Pancreas (tissue), 10 donors: ENCODE measurements at regions not wholly inside any gene's neighbourhood (a gene's known extent, or its start where the extent isn't known, plus 50 kb on each side); places are given as distances from the start of the nearest gene placed in this dataset.

ENCODE experiments used
- ATAC-seq, 4 donors: fragments of 200-7000 bp; cut with Tn5 transposase; one replicate each; pipeline versions ENCODE4 v1.8.0 to v1.9.1; 2020; ENCODE audit warnings: mild to moderate bottlenecking in 4 of 4, moderate library complexity in 4 of 4
- DNase-seq, 6 donors: peaks; one replicate each; pipeline ENCODE4 v3.0.0-alpha.2; 2020
- FAIRE-seq: peaks from 2 replicates; lab custom pipeline; 2012; peaks lifted over from hg19 to GRCh38; lab: Jason Lieb, UNC
- H3K27ac ChIP-seq, 4 donors: fragments of 200-600 bp; sonication (generic); 1 replicate in 3 of 4; 2 replicates in 1 of 4; pipeline versions ENCODE4 v1.5.0 to v1.8.0; 2020
- H3K27me3 ChIP-seq, 4 donors: fragments of 200-600 bp; one replicate each; pipeline ENCODE4 v1.8.0; 2021
- H3K36me3 ChIP-seq, 3 donors: fragments of 200-600 bp; sonication (generic) in 1 of 3; one replicate each; pipeline versions ENCODE4 v1.5.0 to v1.8.0; 2020 to 2021
- H3K4me1 ChIP-seq, 3 donors: fragments of 200-600 bp; one replicate each; pipeline ENCODE4 v1.8.0; 2021
- H3K4me3 ChIP-seq, 4 donors: fragments of 200-600 bp; sonication (generic) in 2 of 4; one replicate each; pipeline versions ENCODE4 v1.5.0 to v1.8.0; 2020 to 2021
- H3K9me3 ChIP-seq, 4 donors: fragments of 200-600 bp; one replicate each; pipeline ENCODE4 v1.8.0; 2021
- CTCF ChIP-seq, 4 donors: fragments of 200-600 bp; sonication (generic) in 3 of 4; IDR thresholded peaks; one replicate each; pipeline versions ENCODE4 v1.5.0 to v1.8.0; 2021; ENCODE audit warnings: antibody characterized with exemption in 4 of 4
- WGBS, 2 donors: extraction: QIAGEN DNeasy Blood & Tissue Kit; methylation state at CpG; one replicate each; pipeline ENCODE4 v1.1.7; 2013; 5-methylcytosine and 5-hydroxymethylcytosine counted together
- intact Hi-C, 3 donors: fragments of 100-400 bp; cut with DNase I; formaldehyde crosslinking; loops; one replicate each; pipeline versions ENCODE4 v1.11.1 to v1.14.2; 2022
- donor health status: healthy with polysubstance abuse.
- donor health status: DM: no; HTN: no; CAD: no; lungs with moderate emphysema.
- donor health status: DM: no; HTN: no; CAD: no.
- donor health status: control.
- donor health status: control.
- donor health status: Bipolar disorder and iron deficiency.
- donor health status: DM: yes; HTN: yes; CAD: no.
- donor health status: DM: no; HTN: no; CAD: no.
- donor health status: DM: no; HTN: no; CAD: no.
- donor health status: DM: yes; HTN: yes; CAD: no.

- FAIRE-seq: no peak
- no peaks in the 10 kb centered on the region for H3K9me3 ChIP-seq
- 81 to 83% methylated on average over 6 of the region's 6 CpGs for WGBS, 2 donors
- no peak overlapping the region for H3K27ac ChIP-seq
- H3K4me1 ChIP-seq: no peaks in the 10 kb centered on the region
- no peaks in the 10 kb centered on the region for H3K36me3 ChIP-seq
- intact Hi-C loops: no loop called here
- no peak for TF ChIP-seq CTCF (IDR thresholded peaks at IDR 0.05)
- H3K27me3 ChIP-seq: no peaks in the 10 kb centered on the region
- DNase-seq: no peak
- no peak for ATAC-seq
- H3K4me3 ChIP-seq: no peak overlapping the region
Observed at GRCh38 chr5:171597946-171598640, 178.6 kb downstream of the FGF18 start.

GRCh38 chr5:171598641-171599152 is 179.2 kb downstream of the FGF18 start:
- ATAC-seq: no peak
- no peak for DNase-seq
- TF ChIP-seq CTCF (IDR thresholded peaks at IDR 0.05): no peak
- Histone ChIP-seq H3K36me3 (no peaks in the 10 kb centered on the region), H3K4me1 (no peaks in the 10 kb centered on the region), H3K27ac (no peak overlapping the region), H3K9me3 (no peaks in the 10 kb centered on the region), H3K4me3 (no peak overlapping the region), H3K27me3 (no peaks in the 10 kb centered on the region)
- intact Hi-C loops: no loop called here
- no peak for FAIRE-seq
- WGBS, 2 donors: 78 to 85% methylated on average over 7 of the region's 7 CpGs

- Histone ChIP-seq H3K9me3 (no peaks in the 10 kb centered on the region), H3K4me1 (no peaks in the 10 kb centered on the region), H3K36me3 (no peaks in the 10 kb centered on the region), H3K27me3 (no peaks in the 10 kb centered on the region), H3K4me3 (no peak overlapping the region), H3K27ac (no peak overlapping the region)
- no peak for FAIRE-seq
- intact Hi-C loops: no loop called here
- WGBS, 2 donors: 27 to 34% methylated on average over 10 of the region's 10 CpGs
- peak in 3 of 4 donors; percentile 43 to 56 (median 48) for ATAC-seq
- no peak for TF ChIP-seq CTCF (IDR thresholded peaks at IDR 0.05)
- DNase-seq: peak in 3 of 6 donors; percentile 17 to 53 (median 23)
Observed at GRCh38 chr5:171599411-171599810, 180.0 kb downstream of the FGF18 start.

GRCh38 chr5:171599957-171600612 is 180.6 kb downstream of the FGF18 start:
- ATAC-seq (no peak), DNase-seq (no peak), FAIRE-seq (no peak)
- TF ChIP-seq CTCF (IDR thresholded peaks at IDR 0.05): no peak
- H3K27me3 ChIP-seq: no peaks in the 10 kb centered on the region
- no peak overlapping the region for H3K4me3 ChIP-seq
- intact Hi-C loops: no loop called here
- H3K9me3 ChIP-seq: no peaks in the 10 kb centered on the region
- H3K4me1 ChIP-seq: no peaks in the 10 kb centered on the region
- 84 to 88% methylated on average over 7 of the region's 7 CpGs for WGBS, 2 donors
- H3K36me3 ChIP-seq: no peaks in the 10 kb centered on the region
- no peak overlapping the region for H3K27ac ChIP-seq
